ENCODE measurements at regions not wholly inside any gene's neighbourhood (a gene's known extent, or its start where the extent isn't known, plus 50 kb on each side); places are given as distances from the start of the nearest gene placed in this dataset.

DNA sequence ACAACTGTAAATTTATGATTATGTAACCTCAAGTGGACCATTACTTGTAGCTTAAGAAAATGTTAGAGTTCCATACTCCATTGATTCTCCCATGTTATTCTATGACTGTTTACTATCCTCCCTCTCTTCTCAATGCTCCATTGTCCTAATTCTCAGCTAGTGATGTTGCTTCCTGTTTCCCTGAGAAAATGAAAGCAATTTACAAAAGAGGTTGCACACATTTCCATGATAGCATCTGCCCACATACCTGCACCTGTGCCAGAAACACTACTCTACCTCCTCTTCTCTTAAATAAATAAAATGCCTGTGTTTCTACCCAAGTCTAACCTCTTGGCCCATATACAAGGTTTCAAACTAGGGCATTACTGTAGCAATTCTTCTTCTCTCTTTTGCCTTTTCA, 1620.9 kb downstream of the FAM181B start:
- POLR2A ChIA-PET, result no interaction called here
- Mint-ChIP-seq H3K27me3 (no peaks in the 10 kb centered on the region), H3K4me3 (no peak overlapping the region), H3K9me3 (peaks cover 3% of the 10 kb centered on the region), H3K4me1 (ENCODE audit: low read depth) (no peaks in the 10 kb centered on the region), H3K27ac (no peak overlapping the region), H3K36me3 (ENCODE audit: low read depth) (no peaks in the 10 kb centered on the region)
- no peak for TF ChIP-seq CTCF (IDR thresholded peaks at IDR 0.05)
- Histone ChIP-seq H3K4me3 (ENCODE audit: low read length) (no peak overlapping the region), H3K27me3 (ENCODE audit: control insufficient read depth in 1 of 2, insufficient read depth in 2 of 2, low read length in 2 of 2) (no peaks in the 10 kb centered on the region), H3K9me3 (ENCODE audit: control insufficient read depth in 1 of 2, insufficient read depth in 1 of 2, low read length in 2 of 2) (no peaks in the 10 kb centered on the region), H3K36me3 (ENCODE audit: insufficient read depth, low read length) (no peaks in the 10 kb centered on the region), H3K27ac (ENCODE audit: low read depth in 1 of 2, low read length in 2 of 2) (no peak overlapping the region), H3K4me1 (ENCODE audit: insufficient read depth, low read length) (no peaks in the 10 kb centered on the region)
- CTCF ChIA-PET, result no interaction called here
- DNase-seq (no peak), ATAC-seq (ENCODE audit: poor library complexity) (no peak)
- intact Hi-C loops (cut with DNase I, micrococcal nuclease), result no loop called here

DNA sequence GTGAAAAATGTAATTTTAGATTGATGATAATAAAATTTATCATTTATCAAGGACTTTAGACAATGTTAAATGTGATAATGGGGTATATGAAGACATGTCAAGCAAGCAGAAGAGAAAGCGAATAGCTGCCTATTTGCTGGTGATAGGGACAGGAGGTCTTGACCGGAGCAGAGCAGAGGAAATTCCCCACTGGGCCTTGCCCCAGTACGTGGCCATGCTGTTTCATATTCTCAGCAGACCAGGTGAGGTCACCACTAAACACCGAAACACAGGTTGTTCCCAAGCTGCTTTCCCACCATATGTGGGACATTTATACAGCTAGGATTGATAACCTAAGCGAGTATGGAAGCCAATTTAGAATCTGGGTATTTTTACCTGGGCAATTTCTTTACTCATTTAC, 1629.6 kb downstream of the FAM181B start:
- intact Hi-C loops (cut with DNase I, micrococcal nuclease), result no loop called here
- no peaks in the 10 kb centered on the region for H3K9me3 ChIP-seq (ENCODE audit: control insufficient read depth in 1 of 2, insufficient read depth in 1 of 2, low read length in 2 of 2)
- H3K27me3 ChIP-seq (ENCODE audit: control insufficient read depth in 1 of 2, insufficient read depth in 2 of 2, low read length in 2 of 2), result no peaks in the 10 kb centered on the region
- POLR2A ChIA-PET, result no interaction called here
- no peaks in the 10 kb centered on the region for H3K4me1 ChIP-seq (ENCODE audit: insufficient read depth, low read length)
- no peak for DNase-seq
- Mint-ChIP-seq H3K9me3 (peaks cover 4% of the 10 kb centered on the region), H3K4me1 (ENCODE audit: low read depth) (no peaks in the 10 kb centered on the region), H3K4me3 (no peak overlapping the region), H3K27ac (no peak overlapping the region), H3K36me3 (ENCODE audit: low read depth) (no peaks in the 10 kb centered on the region), H3K27me3 (no peaks in the 10 kb centered on the region)
- no peak for TF ChIP-seq CTCF (IDR thresholded peaks at IDR 0.05)
- no peak for ATAC-seq (ENCODE audit: poor library complexity)
- H3K27ac ChIP-seq (ENCODE audit: low read depth in 1 of 2, low read length in 2 of 2), result no peak overlapping the region
- CTCF ChIA-PET, result no interaction called here
- no peaks in the 10 kb centered on the region for H3K36me3 ChIP-seq (ENCODE audit: insufficient read depth, low read length)
- no peak overlapping the region for H3K4me3 ChIP-seq (ENCODE audit: low read length)

DNA sequence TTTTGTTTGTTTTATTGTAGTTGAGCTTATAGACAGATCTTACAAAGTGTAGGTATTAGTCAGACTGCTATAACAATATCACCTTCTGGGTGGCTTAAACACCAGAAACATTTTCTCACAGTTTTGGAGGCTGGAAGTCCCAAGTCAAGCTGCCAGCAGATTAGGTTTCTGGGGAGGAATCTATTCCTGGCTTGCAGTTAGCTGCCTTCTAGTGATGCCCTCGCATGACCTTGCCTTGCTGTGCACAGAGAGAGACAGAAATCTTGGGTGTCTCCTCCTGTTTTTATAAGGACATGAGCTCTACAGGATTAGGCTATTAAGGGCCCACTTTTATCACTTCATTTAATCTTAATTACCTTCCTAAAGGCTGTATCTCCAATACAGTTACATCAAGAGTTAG, 1635.2 kb downstream of the FAM181B start:
- intact Hi-C loops (cut with DNase I, micrococcal nuclease), result no loop called here
- no peak overlapping the region for H3K27ac ChIP-seq (ENCODE audit: low read depth in 1 of 2, low read length in 2 of 2)
- DNase-seq, result no peak
- no peak for TF ChIP-seq CTCF (IDR thresholded peaks at IDR 0.05)
- H3K9me3 ChIP-seq (ENCODE audit: control insufficient read depth in 1 of 2, insufficient read depth in 1 of 2, low read length in 2 of 2), result no peaks in the 10 kb centered on the region
- Mint-ChIP-seq H3K27ac (no peak overlapping the region), H3K4me3 (no peak overlapping the region), H3K36me3 (ENCODE audit: low read depth) (no peaks in the 10 kb centered on the region), H3K27me3 (no peaks in the 10 kb centered on the region), H3K4me1 (ENCODE audit: low read depth) (no peaks in the 10 kb centered on the region), H3K9me3 (peaks cover 8% of the 10 kb centered on the region)
- ATAC-seq (ENCODE audit: poor library complexity), result no peak
- H3K4me3 ChIP-seq (ENCODE audit: low read length), result no peak overlapping the region
- no peaks in the 10 kb centered on the region for H3K27me3 ChIP-seq (ENCODE audit: control insufficient read depth in 1 of 2, insufficient read depth in 2 of 2, low read length in 2 of 2)
- no peaks in the 10 kb centered on the region for H3K4me1 ChIP-seq (ENCODE audit: insufficient read depth, low read length)
- POLR2A ChIA-PET, result no interaction called here
- H3K36me3 ChIP-seq (ENCODE audit: insufficient read depth, low read length), result no peaks in the 10 kb centered on the region
- CTCF ChIA-PET, result no interaction called here

Measured in CD4-positive, alpha-beta T cell (primary cell).